NCI-H774 (cell line): ENCODE measurements at regions not wholly inside any gene's neighbourhood (a gene's known extent, or its start where the extent isn't known, plus 50 kb on each side); places are given as distances from the start of the nearest gene placed in this dataset.
"Not testable (repeated sequence)": the region's sequence is repeated elsewhere in the genome, so short reads cannot be mapped to it uniquely, and the experiment has no call there.

Experiments
- DNase-seq: peaks from one replicate; lab custom pipeline; 2025; lab: John Stamatoyannopoulos, UW

GRCh38 chr12:107826276-107826675 lies 51.8 kb downstream of the ASCL4 start:
- no peak for DNase-seq

DNA sequence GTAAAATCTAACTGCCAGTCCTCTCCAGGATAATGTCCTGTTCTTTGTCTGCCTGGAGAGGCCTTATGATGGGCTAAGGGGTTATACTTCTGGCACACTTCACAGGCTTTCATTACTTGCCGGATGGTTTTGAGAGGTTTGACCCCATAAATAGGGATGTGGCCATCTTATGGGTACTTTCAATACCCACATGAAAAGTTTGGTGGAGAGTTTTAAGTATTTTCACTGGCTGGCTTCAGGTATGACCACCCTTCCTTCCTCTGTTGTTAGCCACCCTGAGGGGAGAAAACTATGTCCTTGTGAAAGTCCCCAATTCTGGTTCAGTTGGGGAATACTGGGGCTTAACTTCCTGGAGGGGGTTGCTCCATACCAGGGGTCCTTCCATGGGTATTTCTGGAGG lies 54.8 kb downstream of the ASCL4 start:
- no peak for DNase-seq

- no peak for DNase-seq
Measured at GRCh38 chr12:107832441-107832840, 57.9 kb downstream of the ASCL4 start.

- no peak for DNase-seq
Measured at GRCh38 chr12:107840186-107840585, 65.7 kb downstream of the ASCL4 start.

GRCh38 chr12:107843351-107844311 lies 69.1 kb downstream of the ASCL4 start:
- DNase-seq: no peak

DNA sequence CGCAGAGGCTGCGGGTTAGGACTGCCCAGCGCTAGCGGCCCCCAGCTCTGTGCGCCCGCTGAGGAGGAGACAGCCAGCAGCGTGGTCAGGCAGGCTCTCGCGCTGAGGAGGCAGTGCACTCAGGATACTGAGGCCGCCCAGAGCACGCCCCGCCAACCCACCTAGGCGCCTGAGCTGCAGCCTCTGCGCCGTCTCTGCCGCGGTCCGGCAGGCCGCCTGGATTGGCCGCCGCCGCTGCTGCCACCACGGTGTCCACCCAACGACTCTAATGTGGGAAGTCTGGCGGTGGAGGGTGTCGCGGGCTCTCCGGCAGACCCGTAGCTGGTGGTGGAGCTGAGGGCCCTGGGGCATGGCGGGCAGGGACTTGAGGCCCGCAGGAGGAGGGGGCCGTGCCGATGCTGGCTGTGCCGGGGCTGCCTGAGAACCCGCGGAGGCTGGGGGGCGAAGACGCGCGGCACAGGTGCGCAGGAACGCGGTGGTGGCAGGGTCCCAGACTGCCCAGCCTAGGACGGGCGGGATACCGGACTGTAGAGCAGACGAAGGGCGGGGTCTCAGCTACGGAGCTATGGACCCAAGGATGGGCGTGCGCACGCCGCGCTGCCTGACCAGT lies 69.9 kb downstream of the ASCL4 start:
- DNase-seq: no peak

- DNase-seq: no peak
Measured at GRCh38 chr12:107845226-107845979, 70.9 kb downstream of the ASCL4 start.

DNA sequence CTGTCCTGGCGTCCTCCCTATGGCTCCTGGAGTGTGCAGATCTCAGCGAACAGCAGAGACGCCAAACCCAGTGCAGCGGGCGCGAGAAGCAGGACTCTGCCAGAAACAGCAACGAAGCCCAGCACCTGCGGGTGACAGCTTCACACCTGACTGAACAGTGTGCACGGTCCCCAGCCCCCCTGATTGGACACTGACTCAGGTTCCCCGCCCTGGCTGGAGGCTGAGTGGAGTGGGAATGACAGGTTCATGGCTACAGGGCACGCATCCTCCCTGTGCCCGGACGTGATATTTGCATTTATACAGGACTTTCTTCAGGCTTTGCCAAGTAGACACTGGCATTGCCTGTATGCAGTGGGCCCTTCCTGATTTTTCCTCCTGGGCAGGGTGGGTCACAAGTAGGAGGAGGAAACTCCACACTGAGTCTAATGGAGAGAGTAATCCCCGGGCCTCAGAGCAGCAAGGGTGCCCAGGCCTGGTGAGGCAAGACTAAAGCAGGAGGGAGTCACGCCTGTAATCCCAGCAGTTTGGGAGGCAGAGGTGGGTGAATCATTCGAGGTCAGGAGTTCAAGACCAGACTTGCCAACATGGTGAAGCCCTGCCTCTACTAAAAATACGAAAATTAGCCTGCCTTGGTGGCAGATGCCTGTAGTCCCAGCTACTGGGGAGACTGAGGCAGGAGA lies 71.6 kb downstream of the ASCL4 start:
- no peak for DNase-seq

DNA sequence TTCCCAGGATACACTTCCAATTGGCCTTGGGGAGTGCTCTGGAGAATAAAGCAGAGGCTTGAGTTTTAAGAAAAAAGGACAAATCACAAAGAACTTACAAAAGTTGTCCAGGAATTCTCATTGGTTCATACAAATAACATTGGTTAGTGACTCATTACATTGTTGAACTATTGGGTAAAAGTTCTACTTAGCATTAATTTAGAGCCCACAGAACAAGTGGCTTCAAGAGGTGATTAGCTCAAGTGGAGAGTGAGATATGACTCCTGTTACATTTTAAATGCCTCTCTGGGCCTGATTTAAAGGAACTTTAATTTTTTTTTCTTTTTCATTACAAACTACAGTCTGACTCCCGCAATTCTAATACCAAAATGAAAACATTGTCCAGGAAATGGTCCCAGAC lies 72.9 kb downstream of the ASCL4 start:
- DNase-seq: no peak

GRCh38 chr12:107847830-107848229 lies 73.3 kb downstream of the ASCL4 start:
- no peak for DNase-seq

GRCh38 chr12:107853479-107853878 lies 79.0 kb downstream of the ASCL4 start:
- no peak for DNase-seq

DNA sequence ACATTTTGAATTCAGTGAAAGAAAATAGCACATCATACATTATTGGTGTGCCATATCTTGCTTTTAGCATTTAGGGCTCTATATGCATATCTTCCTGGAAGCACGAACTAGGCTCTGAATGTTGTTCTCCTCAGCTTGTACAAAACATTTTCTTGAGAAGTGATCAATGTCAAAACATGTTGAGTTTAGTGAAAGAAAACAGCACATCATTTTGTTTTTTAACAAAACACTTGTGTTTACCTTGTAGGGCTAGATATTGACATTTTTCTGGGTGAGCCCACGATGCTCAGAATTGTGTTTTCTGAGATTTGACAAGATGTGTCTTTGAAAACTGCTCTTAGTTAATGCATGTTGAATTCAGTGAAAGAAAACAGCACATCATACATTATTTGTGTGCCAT lies 81.0 kb downstream of the ASCL4 start:
- DNase-seq: no peak

DNA sequence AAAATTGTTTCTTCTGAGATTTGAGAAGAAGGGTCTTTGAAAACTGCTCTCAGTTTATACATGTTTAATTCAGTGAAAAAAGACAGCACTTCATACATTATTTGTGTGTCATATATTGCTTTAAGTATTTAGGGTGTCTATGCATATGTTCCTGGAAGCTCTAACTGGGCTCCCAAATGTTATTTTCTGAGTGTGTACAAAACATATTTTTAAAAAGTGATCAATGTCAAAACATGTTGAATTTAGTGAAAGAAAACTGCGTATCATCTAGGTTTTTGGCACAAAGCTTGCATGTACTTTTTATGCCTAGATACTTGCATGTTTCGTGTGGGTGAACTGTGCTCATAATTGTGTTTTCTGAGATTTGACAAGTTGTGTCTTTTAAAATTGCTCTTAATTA lies 81.6 kb downstream of the ASCL4 start:
- no peak for DNase-seq

DNA sequence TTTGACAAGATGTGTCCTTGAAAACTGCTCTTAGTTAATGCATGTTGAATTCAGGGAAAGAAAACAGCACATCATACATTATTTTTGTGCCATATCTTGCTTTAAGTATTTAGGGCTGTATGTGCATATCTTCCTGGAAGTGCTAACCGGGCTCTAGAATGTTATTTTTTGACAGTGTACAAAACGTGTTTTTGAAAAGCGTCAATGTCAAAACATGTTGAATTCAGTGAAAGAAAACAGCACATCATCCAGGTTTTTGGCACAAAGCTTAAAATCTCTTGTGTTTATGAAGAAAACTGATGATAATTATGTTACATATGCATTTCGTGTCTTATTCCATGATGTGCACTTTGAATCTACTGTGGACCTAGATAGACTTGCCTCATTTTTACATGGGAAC lies 82.7 kb downstream of the ASCL4 start:
- no peak for DNase-seq

DNA sequence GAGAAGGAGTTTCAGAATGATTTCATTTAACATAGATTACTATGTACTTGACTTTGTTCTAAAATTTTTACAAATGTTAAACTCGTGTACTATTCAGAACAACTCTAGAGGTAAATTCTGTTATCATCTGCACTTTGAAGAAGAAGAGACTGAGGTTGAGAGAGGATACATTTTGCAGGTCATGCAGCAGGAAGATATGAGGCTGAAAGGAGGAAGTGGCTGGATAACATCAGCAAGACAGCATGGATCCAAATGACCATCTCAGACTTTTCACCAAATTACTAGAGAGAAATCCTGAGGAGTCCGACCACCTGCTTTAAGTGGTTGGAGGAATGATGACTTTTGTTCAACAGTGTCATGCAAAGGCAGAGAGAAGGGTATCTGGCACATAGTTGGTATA lies 84.9 kb downstream of the ASCL4 start:
- DNase-seq: no peak

DNA sequence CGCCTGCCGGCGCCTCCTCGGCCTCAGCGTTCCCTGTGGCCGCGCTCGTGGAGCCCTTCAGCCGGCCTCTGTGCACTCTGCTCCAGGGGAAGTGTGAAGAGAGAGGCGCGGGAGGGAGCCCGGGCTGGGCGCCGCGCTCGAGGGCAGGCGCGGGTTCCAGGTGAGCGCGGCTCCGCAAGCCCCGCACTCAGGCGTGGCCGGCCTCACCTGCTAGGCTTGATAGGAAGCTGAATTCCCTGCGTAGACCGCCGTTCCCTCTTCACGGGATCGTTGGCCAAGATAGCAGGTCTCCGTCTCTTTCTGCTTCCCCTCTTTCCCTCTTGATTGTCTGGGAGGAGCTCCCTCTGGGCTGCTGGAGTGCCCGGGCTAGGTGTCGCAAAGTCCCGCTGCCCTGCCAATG lies 89.7 kb downstream of the ASCL4 start:
- no peak for DNase-seq

GRCh38 chr12:107864727-107865126 lies 90.2 kb downstream of the ASCL4 start:
- DNase-seq: not testable (repeated sequence)

DNA sequence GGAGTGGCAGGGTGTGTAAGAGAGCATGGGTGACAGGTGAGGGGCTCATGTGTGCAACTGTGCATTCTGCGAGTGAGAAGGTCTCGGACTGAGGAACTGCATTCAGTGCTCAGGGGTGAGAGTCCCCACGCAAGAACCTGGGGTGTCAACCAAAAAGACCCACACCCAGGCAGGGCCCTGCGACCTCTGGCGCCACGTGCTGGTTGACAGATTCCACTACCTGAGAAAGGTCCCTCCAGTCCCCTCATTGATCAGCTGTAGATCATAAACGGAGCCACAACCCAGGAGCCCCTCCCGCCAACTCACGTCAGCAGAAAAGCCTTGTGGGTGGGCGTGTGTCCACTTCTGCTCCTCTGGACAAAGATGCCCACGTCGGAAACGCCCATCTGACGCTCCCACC lies 98.7 kb downstream of the ASCL4 start:
- no peak for DNase-seq

DNA sequence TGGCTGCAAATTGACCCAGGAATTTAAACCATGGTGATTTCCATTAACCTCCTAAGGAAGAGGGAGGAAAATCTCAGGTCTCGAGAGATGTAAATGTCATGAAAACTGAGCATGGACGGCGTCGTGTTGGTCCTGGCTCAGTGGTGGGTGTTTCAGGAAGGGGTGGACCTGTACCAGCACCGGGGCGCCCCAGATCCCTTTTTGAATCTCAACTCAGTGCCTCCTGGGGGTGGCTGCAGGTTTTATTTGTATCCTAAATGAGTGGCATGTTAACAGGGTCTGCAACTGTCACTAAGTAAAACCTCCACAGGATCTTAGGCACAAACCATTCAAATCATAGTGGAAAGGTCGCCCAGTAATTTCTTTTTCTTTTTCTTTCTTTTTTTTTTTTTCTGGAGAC lies 101.3 kb downstream of the ASCL4 start:
- DNase-seq: no peak

- peak; percentile 29 for DNase-seq
Measured at GRCh38 chr12:107884769-107885694, 110.5 kb downstream of the ASCL4 start.

DNA sequence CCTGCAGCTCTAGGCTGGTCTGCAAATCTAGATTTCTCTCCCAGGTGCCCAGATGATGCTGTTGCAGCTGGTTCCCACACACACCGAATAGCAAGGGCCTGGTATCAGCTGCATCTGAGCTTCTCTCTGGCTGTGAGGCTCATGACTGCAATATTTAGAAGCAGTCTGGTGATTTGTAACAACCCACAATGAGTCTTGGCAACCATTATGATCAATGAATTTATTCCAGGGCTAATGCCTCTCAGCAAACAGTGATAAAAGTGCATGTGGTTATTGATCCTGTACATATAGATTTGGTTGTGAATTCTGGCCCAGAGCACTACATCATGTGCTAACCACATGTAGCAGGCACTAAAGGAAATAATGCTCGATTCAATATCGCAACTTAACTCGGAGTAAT lies 114.3 kb downstream of the ASCL4 start:
- no peak for DNase-seq
